ENCODE measurements at regions not wholly inside any gene's neighbourhood (a gene's known extent, or its start where the extent isn't known, plus 50 kb on each side); places are given as distances from the start of the nearest gene placed in this dataset.

GRCh38 chr3:163852233-163852632 lies 1226.1 kb downstream of the SI start:
- no peak for DNase-seq (ENCODE audit: low read depth)
- no peak overlapping the region for H3K4me3 ChIP-seq (ENCODE audit: control insufficient read depth, low read depth, low read length)
- TF ChIP-seq CTCF (IDR thresholded peaks at IDR 0.05; ENCODE audit: control insufficient read depth, insufficient read depth, low read depth, low read length, missing control alignments), result no peak

- DNase-seq (ENCODE audit: low read depth), result no peak
- no peak for TF ChIP-seq CTCF (IDR thresholded peaks at IDR 0.05; ENCODE audit: control insufficient read depth, insufficient read depth, low read depth, low read length, missing control alignments)
- no peak overlapping the region for H3K4me3 ChIP-seq (ENCODE audit: control insufficient read depth, low read depth, low read length)
Observed at GRCh38 chr3:163838769-163839168, 1239.5 kb downstream of the SI start.

GRCh38 chr3:163832547-163832946 lies 1245.7 kb downstream of the SI start:
- TF ChIP-seq CTCF (IDR thresholded peaks at IDR 0.05; ENCODE audit: control insufficient read depth, insufficient read depth, low read depth, low read length, missing control alignments), result no peak
- no peak for DNase-seq (ENCODE audit: low read depth)

GRCh38 chr3:163821841-163822240 lies 1256.5 kb downstream of the SI start:
- TF ChIP-seq CTCF (IDR thresholded peaks at IDR 0.05; ENCODE audit: control insufficient read depth, insufficient read depth, low read depth, low read length, missing control alignments), result no peak
- no peak overlapping the region for H3K4me3 ChIP-seq (ENCODE audit: control insufficient read depth, low read depth, low read length)
- DNase-seq (ENCODE audit: low read depth), result no peak

More at GRCh38 chr3:163832547-163832946, 1245.7 kb downstream of the SI start:
- no peak overlapping the region for H3K4me3 ChIP-seq (ENCODE audit: control insufficient read depth, low read depth, low read length)

GRCh38 chr3:163817015-163817414 lies 1261.3 kb downstream of the SI start:
- no peak overlapping the region for H3K4me3 ChIP-seq (ENCODE audit: control insufficient read depth, low read depth, low read length)
- TF ChIP-seq CTCF (IDR thresholded peaks at IDR 0.05; ENCODE audit: control insufficient read depth, insufficient read depth, low read depth, low read length, missing control alignments), result no peak
- DNase-seq (ENCODE audit: low read depth), result no peak

- no peak for TF ChIP-seq CTCF (IDR thresholded peaks at IDR 0.05; ENCODE audit: control insufficient read depth, insufficient read depth, low read depth, low read length, missing control alignments)
- H3K4me3 ChIP-seq (ENCODE audit: control insufficient read depth, low read depth, low read length), result no peak overlapping the region
- DNase-seq (ENCODE audit: low read depth), result no peak
Observed at GRCh38 chr3:163813935-163814334, 1264.4 kb downstream of the SI start.

GRCh38 chr3:163812006-163812405 lies 1266.3 kb downstream of the SI start:
- TF ChIP-seq CTCF (IDR thresholded peaks at IDR 0.05; ENCODE audit: control insufficient read depth, insufficient read depth, low read depth, low read length, missing control alignments), result no peak
- DNase-seq (ENCODE audit: low read depth), result no peak
- no peak overlapping the region for H3K4me3 ChIP-seq (ENCODE audit: control insufficient read depth, low read depth, low read length)
